Osteoblast (primary cell): ENCODE measurements at regions not wholly inside any gene's neighbourhood (a gene's known extent, or its start where the extent isn't known, plus 50 kb on each side); places are given as distances from the start of the nearest gene placed in this dataset.

ENCODE experiments used
- DNase-seq: peaks from one replicate; pipeline ENCODE4 v3.0.0; 2011; ENCODE audit warnings: low spot score, mixed read lengths; ENCODE audit not compliant: insufficient read length; ENCODE audit errors: missing footprints
- H2AFZ ChIP-seq: 2 replicates; pipeline ENCODE4 v1.6.0; 2011; ENCODE audit warnings: mild to moderate bottlenecking, low read length
- H3K27ac ChIP-seq: 2 replicates; pipeline ENCODE4 v1.5.1; 2011; ENCODE audit warnings: mild to moderate bottlenecking, low read depth, low read length, moderate library complexity
- H3K27me3 ChIP-seq: 2 replicates; pipeline ENCODE4 v1.6.0; 2012; ENCODE audit warnings: mild to moderate bottlenecking, control low read depth, inconsistent platforms, low read length, moderate library complexity; ENCODE audit not compliant: insufficient read depth
- H3K36me3 ChIP-seq: 2 replicates; pipeline ENCODE4 v1.5.1; 2011; ENCODE audit warnings: mild to moderate bottlenecking, low read length, control low read depth, moderate library complexity; ENCODE audit not compliant: insufficient read depth
- H3K4me1 ChIP-seq: 2 replicates; pipeline ENCODE4 v1.5.1; 2011; ENCODE audit warnings: mild to moderate bottlenecking, low read length, control low read depth, moderate library complexity; ENCODE audit not compliant: insufficient read depth
- H3K4me2 ChIP-seq: 2 replicates; pipeline ENCODE4 v1.6.0; 2011; ENCODE audit warnings: mild to moderate bottlenecking, low read length; ENCODE audit not compliant: insufficient read depth
- H3K4me3 ChIP-seq: fragments of 200-600 bp; sonication (generic); 3 replicates; pipeline ENCODE4 v1.5.1; 2012; ENCODE audit warnings: mild to moderate bottlenecking, low read length, inconsistent platforms; ENCODE audit not compliant: insufficient read depth
- H3K79me2 ChIP-seq: 2 replicates; pipeline ENCODE4 v1.6.0; 2012; ENCODE audit warnings: mild to moderate bottlenecking, low read length, control low read depth, inconsistent platforms; ENCODE audit not compliant: insufficient read depth
- H3K9me3 ChIP-seq: 2 replicates; pipeline ENCODE4 v1.5.1; 2011; ENCODE audit warnings: low read depth, low read length, control low read depth
- H4K20me1 ChIP-seq: 2 replicates; pipeline ENCODE4 v1.6.0; 2012; ENCODE audit warnings: mild to moderate bottlenecking, low read length, control low read depth; ENCODE audit not compliant: insufficient read depth
- TF ChIP-seq, protein P1 (sequence below): IDR thresholded peaks from 2 replicates; pipeline ENCODE4 v1.5.1; 2011; ENCODE audit warnings: mild to moderate bottlenecking, low read depth, low read length, moderate library complexity; ENCODE audit errors: extremely low read depth

DNA sequence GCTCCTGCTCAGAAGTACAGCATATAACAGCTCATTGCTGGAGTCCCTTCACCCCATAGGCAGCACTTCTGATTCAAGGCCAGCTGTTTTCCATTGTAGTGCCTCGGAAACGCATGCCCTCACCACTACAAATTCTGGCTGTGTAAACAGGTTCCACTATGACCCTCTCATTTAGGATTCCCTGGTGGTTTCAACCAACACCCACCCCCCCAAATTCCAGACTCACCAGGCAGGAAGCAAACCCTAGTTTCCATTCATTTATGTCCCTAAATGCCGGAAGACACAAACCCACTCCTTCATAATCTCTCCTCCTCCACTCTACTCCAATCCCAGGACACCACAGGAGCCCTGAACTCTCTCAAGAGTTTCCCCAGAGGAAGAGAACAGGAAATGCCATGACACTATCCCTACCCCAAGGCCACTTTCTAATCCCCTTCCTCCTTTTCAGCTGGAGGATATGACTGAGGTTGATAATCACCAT lies 75.9 kb upstream of the TMPO start:
- H3K4me1 ChIP-seq, result peaks cover 17% of the 10 kb centered on the region
- no peaks in the 10 kb centered on the region for H3K79me2 ChIP-seq
- no peaks in the 10 kb centered on the region for H4K20me1 ChIP-seq
- no peaks in the 10 kb centered on the region for H3K9me3 ChIP-seq
- no peak for DNase-seq
- H3K4me2 ChIP-seq, result peak overlapping the region; percentile 83
- peak overlapping the region; percentile 88 for H2AFZ ChIP-seq
- peak overlapping the region; percentile 40 for H3K4me3 ChIP-seq
- no peaks in the 10 kb centered on the region for H3K36me3 ChIP-seq
- peak overlapping the region; percentile 89 for H3K27ac ChIP-seq
- peaks cover 8% of the 10 kb centered on the region for H3K27me3 ChIP-seq
- TF ChIP-seq, protein P1, sequence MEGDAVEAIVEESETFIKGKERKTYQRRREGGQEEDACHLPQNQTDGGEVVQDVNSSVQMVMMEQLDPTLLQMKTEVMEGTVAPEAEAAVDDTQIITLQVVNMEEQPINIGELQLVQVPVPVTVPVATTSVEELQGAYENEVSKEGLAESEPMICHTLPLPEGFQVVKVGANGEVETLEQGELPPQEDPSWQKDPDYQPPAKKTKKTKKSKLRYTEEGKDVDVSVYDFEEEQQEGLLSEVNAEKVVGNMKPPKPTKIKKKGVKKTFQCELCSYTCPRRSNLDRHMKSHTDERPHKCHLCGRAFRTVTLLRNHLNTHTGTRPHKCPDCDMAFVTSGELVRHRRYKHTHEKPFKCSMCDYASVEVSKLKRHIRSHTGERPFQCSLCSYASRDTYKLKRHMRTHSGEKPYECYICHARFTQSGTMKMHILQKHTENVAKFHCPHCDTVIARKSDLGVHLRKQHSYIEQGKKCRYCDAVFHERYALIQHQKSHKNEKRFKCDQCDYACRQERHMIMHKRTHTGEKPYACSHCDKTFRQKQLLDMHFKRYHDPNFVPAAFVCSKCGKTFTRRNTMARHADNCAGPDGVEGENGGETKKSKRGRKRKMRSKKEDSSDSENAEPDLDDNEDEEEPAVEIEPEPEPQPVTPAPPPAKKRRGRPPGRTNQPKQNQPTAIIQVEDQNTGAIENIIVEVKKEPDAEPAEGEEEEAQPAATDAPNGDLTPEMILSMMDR, result no peak

DNA sequence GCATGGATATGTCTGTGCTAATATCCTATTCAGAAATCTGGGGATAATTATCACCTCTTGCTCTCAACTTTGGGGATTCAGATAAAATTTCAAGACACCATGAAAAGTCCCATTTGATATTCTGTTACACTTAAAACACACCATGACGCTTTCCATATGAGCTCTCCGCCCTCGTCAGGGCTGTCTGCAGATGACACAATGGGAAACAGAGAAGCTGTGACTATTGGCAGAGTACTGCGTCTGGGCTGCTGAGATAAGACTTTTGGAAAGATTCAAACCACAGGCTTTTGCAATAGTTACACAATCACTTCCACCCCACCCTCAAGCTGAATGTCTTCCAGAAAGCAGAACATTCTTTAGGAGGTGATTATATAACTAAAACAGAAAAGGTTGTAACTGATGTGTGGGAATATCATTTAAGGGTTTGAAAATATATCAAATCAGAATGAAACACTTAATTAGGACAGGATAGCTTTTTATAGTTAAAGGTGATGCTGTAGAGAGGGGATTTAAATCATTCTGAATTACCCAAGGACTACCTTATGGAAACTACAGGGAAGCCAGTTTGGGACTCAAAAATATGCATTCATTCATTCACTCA lies 75.3 kb upstream of the TMPO start:
- Histone ChIP-seq H3K9me3 (no peaks in the 10 kb centered on the region), H3K4me3 (peak overlapping the region; percentile 40), H3K4me2 (peak overlapping the region; percentile 83), H3K4me1 (peaks cover 17% of the 10 kb centered on the region), H2AFZ (peak overlapping the region; percentile 88), H4K20me1 (no peaks in the 10 kb centered on the region), H3K27me3 (peaks cover 10% of the 10 kb centered on the region), H3K79me2 (no peaks in the 10 kb centered on the region), H3K27ac (peak overlapping the region; percentile 89), H3K36me3 (no peaks in the 10 kb centered on the region)
- DNase-seq, result peak; percentile 79
- TF ChIP-seq, protein P1, result no peak

DNA sequence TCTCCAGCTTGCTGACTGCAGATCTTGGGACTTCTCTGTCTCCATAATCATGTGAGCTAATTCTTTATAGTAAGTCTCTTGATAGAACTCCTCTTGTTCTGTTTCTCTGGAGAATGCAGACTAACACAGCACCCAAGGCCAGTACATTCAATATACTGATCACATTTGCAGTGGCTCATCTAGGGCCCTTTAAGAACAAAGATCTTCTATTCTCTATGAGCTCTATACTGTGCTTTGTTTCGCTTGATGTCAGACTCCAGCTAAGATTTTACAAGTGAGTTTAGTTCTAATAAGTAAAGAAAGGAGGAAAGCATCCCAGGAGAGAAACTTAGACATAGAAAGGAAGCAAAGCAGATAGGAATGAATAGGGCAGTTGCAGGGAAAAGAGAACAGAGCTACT lies 69.3 kb upstream of the TMPO start:
- no peaks in the 10 kb centered on the region for H3K4me1 ChIP-seq
- no peak overlapping the region for H2AFZ ChIP-seq
- no peak overlapping the region for H3K27ac ChIP-seq
- H3K27me3 ChIP-seq, result peaks cover 21% of the 10 kb centered on the region
- no peaks in the 10 kb centered on the region for H3K36me3 ChIP-seq
- TF ChIP-seq, protein P1, result no peak
- no peak overlapping the region for H3K4me3 ChIP-seq
- H4K20me1 ChIP-seq, result no peaks in the 10 kb centered on the region
- no peaks in the 10 kb centered on the region for H3K9me3 ChIP-seq
- no peak overlapping the region for H3K4me2 ChIP-seq
- peak; percentile 6 for DNase-seq
- no peaks in the 10 kb centered on the region for H3K79me2 ChIP-seq

DNA sequence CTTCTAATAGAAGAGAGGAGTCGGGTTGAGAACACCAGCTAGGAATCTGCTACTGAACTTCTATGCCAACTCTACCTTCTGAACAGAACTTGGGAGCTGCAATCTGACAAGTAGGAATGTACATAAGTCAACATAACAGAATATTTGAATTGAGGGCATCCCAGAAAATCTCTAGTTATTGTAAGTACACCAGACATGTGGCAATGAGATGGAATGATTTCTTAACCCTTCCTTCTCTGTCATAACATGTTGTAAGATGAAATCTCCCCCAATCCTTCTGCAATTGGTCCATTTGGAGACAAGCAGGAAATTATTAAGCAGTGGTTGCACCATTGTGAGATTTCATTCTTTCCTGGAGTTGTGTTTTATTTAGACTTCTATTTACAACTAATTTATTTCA lies 68.7 kb upstream of the TMPO start:
- H3K4me3 ChIP-seq, result no peak overlapping the region
- peaks cover 21% of the 10 kb centered on the region for H3K27me3 ChIP-seq
- H3K27ac ChIP-seq, result no peak overlapping the region
- H2AFZ ChIP-seq, result no peak overlapping the region
- H3K79me2 ChIP-seq, result no peaks in the 10 kb centered on the region
- no peaks in the 10 kb centered on the region for H4K20me1 ChIP-seq
- DNase-seq, result no peak
- no peak overlapping the region for H3K4me2 ChIP-seq
- TF ChIP-seq, protein P1, result no peak
- no peaks in the 10 kb centered on the region for H3K9me3 ChIP-seq
- H3K4me1 ChIP-seq, result no peaks in the 10 kb centered on the region
- H3K36me3 ChIP-seq, result no peaks in the 10 kb centered on the region
